Myocyte (in vitro differentiated cells): ENCODE measurements at regions not wholly inside any gene's neighbourhood (a gene's known extent, or its start where the extent isn't known, plus 50 kb on each side); places are given as distances from the start of the nearest gene placed in this dataset.
"Not testable (repeated sequence)": the region's sequence is repeated elsewhere in the genome, so short reads cannot be mapped to it uniquely, and the experiment has no call there.

Experiments used
- DNase-seq: peaks from one replicate; pipeline ENCODE4 v3.0.0-alpha.2; 2012; ENCODE audit warnings: low read depth

DNA sequence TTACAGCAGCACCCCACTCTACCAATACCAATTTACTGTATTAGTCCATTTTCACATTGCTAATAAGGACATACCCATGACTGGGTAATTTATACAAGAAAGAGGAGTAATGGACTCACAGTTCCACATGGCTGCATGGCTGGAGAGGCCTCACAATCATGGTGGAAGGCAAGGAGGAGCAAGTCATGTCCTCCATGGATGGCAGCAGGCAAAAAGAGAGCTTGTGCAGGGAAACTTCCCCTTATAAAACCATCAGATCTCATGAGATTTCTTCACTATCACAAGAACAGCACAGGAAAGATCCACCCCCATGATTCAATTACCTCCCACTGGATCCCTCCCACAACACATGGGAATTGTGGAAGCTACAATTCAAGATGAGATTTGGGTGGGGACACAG, 1281.3 kb upstream of the TMEM132C start:
- DNase-seq: not testable (repeated sequence)

DNA sequence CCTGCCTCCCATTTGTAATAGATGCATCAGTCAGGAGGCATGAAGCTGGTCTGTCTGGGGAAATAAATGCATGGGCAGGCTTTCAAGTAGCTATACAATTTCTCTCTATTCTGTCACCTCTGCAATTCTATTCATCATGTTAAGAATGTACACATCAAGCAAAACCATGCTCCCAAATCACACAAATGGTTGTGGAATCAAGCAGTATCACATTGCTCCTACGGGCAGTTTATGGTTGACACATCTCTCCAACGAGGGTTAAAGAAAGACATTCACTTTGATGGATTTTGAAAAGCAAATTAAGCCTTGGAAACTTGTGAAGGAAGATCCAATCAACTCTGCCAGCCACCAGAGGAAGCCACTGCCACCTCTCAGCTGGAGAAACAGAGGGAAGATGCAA, 1277.4 kb upstream of the TMEM132C start:
- DNase-seq: no peak

DNA sequence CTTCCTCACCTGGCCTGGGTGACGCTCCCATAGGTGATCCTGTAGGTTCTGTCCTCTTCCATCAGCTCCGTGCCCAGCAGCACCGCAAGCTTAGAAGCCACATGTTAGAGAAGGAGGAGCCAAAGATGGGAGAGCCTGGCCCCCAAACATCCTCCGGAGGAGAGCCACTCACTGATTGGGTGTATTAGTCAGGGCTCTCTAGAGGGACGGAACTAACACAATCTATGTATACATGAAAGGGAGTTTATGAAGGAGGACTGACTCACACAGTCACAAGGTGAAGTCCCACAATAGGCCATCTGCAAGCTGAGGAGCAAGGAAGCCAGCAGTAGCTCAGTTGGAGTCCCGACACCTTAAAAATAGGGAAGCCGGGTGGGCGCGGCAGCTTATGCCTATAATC, 1273.1 kb upstream of the TMEM132C start:
- no peak for DNase-seq

DNA sequence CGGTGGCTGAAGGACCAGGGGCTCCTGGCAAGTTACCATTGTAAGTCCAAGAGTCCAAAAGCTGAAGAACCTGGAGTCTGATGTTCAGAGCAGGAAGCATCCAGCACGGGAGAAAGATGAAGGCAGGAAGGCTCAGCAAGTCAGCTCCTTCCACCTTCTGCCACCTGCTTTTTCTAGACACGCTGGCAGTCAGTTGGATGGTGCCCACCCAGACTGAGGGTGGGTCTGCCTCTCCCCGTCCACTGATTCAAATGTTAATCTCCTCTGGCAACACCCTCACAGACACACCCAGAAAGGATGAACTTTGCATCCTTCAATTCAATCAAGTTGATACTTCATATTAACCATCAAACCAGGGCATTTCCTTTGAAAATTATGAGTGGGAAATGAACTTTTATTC, 1272.4 kb upstream of the TMEM132C start:
- DNase-seq: no peak

- DNase-seq: no peak
These were observed 1268.9 kb upstream of the TMEM132C start for GRCh38 chr12:126998031-126998430.

- no peak for DNase-seq
These were observed 1268.2 kb upstream of the TMEM132C start for GRCh38 chr12:126998747-126999285.

DNA sequence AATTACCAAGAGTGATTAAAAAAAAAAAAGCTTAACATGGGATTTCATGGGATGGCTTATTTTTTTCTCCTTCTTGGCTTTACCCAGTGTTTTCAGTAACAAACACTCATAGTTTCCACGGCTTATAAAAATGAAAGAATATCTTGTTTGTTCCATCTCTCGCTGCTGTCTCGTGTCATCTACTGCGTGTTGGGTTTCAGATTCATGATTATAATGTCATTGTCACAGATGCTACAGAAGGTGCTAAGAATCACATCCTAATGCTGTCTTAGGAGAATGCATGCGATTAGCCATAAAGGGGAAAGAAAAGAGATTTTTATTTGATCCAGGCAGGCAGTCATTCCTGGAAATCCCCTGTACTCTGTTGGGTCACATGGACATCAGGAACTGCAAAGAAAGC, 1267.6 kb upstream of the TMEM132C start:
- DNase-seq: no peak

- no peak for DNase-seq
These were observed 1261.6 kb upstream of the TMEM132C start for GRCh38 chr12:127005406-127005805.

DNA sequence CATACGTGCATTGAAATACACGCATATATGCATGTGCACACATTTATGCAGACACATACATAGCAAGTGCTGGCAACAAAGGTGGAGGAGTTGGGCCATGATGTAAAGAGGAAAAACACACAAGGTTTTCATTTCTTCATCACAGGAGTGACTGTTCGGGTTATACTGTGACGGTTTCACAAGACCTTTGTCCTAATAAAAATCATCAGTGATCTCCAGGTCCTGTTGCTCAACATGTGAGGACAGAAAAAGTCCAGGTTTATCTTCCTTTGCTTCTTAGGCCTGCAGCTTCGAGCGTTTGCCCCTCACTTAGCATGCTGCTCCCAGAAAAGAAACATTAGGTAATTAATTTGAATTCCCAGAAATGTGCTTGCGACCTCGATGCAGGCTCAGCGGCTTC, 1260.0 kb upstream of the TMEM132C start:
- no peak for DNase-seq

DNA sequence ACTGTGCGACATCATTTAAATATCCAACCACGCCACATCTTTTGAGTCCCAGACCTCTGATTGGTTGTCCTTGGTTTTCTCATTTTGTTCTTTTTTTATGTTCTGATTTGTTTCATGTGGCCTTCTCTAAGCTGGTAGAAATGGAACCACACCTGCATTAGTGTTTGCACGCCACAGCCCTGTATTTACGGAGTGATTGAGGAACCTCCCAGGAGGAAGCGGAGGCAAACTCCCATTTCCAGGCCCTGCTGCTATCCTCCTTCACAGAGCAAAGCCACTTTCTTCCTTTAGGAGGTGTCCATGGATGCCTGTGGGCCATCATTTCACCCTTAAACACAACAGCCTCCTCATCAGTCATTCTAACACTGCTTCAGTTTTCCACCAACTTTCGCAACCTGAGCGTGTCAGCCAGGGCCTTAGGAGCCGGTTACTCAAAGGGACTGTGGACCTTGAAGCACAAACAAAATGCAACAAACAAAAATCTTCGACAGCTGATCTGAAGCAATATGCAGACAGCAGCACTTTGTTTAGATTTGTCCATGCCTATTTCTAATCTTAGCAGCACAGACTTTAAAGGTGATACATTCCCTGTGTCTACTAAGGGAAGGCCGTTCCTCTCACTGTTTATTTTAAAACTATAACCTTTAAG, 1258.1 kb upstream of the TMEM132C start:
- no peak for DNase-seq

DNA sequence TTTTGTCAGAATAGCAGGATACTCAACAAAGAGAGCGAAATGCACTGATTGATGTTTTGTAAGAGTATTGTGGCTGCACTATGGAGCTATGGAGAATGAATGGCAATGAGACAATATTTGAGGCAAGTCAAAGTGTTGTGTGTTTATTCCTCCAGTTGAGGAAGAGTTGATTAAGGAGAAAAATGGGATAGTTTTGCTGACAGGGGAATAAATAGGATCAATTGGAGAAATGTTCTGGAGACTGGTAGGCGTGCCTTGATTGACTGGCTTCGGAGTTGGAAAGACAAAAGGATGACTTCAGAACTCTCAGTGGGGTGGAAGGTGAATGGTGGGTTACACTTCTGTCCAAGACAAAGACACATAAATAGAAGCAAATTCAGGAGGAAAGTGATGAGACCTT, 1254.9 kb upstream of the TMEM132C start:
- no peak for DNase-seq

DNA sequence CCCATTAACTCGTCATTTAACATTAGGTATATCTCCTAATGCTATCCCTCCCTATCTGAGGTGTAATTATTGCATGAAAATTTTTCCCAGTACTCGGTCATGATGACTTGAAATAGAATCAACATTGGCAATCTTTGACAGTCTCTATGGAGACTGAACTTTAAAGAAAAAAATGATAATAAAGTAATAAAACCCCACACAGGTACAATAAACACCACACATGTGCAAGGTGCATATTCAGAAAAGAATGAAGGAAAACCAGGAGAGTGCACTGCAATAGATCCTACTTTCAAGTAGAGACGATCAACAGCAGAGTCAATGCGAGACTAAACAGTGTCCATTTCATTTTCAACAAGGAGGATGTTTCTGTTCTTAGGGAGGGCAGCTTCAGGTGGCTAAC, 1253.8 kb upstream of the TMEM132C start:
- DNase-seq: no peak

DNA sequence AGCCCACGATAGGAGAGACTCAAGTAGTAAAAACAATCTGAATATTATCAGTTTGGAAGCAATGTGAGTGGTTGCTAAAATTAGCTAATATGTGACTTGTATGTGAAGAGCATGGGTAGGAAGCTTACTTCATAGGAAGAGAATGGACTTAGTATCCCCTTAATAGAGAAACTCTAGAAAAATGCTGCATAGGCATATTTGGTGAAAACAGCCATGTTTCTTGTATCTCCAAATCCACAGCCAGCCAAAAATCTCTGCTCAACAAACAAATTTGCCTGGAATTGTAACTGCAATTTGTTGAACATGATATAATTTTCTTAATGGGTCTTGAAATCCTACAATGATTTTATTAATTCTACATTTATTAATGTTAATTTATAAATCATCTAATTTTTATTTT, 1252.9 kb upstream of the TMEM132C start:
- no peak for DNase-seq

GRCh38 chr12:127024791-127025190, 1242.2 kb upstream of the TMEM132C start:
- no peak for DNase-seq

DNA sequence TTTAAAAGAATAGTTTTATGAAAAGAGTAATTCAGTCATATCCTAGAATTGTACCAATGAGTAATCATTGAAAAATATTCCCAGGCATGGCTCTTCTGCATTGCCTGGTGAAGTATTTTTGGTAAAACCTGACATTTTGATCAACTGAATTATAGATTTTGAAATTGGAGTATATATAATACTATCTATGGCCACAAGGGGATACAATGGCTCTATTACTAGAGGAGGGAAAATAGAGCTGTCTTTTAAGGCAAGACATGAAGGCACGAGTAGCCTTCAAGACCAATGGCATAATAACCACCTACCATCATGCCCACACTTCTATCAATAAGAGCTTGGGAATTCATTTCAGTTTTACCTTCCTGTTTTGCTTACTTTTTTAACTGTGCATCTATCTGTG, 1241.4 kb upstream of the TMEM132C start:
- DNase-seq: no peak

GRCh38 chr12:127035011-127035879, 1231.7 kb upstream of the TMEM132C start:
- peak; percentile 7 for DNase-seq

DNA sequence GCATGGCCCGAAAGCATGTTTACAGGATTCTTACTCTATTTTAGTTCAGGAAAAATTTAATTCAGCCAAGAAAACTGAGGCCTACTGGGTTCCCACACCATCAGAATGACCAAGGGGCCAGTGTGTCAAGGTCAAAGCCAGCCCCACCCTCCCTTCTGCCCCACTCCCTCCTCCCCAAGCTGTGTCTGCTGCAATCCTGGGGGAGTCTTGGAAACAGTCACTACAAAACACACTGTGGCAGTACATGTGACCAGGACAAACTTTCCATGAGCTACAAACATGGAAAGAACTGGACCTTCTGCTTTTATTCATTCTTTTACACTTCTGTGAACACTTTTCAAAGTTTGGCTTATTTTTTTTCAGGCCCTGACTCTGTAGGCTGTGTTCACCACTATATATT, 1228.8 kb upstream of the TMEM132C start:
- no peak for DNase-seq

DNA sequence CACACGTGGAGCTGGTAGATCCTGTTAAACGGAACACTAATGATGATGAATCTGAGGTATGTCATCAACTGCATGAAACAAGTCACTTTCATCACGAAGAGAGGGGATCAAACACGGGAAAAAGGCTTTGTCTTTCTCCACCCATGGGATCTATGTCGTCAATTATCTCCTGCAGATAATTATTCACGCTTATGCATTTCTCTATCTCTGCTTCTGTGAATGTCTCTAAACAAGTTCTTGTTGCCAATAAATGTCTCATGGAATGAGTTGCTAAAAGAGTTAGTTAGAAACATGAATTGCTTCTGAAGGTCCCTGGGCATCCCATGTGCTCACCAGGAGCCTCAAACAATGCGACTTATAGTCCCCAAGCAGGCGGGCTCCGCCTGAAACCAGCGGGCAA, 1228.2 kb upstream of the TMEM132C start:
- no peak for DNase-seq

- DNase-seq: no peak
These were observed 1224.9 kb upstream of the TMEM132C start for GRCh38 chr12:127041985-127042625.

- DNase-seq: no peak
These were observed 1223.2 kb upstream of the TMEM132C start for GRCh38 chr12:127043731-127044130.

DNA sequence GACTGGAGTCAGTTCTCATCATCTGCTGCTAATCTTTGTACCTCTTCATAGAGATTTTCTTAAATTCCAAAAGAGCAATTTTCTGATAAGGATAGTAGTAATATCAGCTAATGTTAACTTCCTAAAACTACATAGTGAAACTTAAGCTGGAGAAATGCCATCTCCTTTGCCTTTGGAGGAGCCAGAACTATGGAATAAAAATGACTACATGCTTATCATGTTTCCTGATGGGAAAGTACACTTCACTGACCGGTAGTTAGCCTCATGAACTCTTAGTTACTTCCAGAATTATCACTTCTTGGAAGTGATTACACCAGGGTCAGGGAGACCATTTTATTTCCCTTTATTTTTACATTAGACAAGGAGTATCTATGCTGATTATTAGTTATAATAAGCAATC, 1222.1 kb upstream of the TMEM132C start:
- no peak for DNase-seq

DNA sequence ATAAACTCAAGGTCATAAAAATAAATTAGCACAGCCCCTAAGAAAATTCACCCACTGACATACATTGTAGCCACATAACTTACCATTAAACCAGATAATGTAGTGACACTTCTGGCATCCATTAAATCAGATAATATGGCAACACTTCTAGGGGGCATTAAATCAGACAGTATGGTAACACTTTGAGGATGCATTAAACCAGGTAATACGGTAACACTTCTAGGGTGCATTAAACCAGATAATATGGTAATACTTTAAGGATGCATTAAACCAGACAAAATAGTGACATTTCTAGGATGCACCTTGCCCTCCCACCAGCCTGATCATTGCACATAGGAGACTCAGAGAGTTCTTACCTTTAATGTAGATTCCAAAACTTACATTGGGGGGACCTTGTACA, 1220.5 kb upstream of the TMEM132C start:
- no peak for DNase-seq
